ENCODE measurements at regions not wholly inside any gene's neighbourhood (a gene's known extent, or its start where the extent isn't known, plus 50 kb on each side); places are given as distances from the start of the nearest gene placed in this dataset.

GRCh38 chr14:85915711-85916110, 385.8 kb downstream of the FLRT2 start:
- ChIA-PET CTCF (no interaction called here), POLR2A (ENCODE audit: unreplicated experiment) (no interaction called here)
- intact Hi-C loops (cut with micrococcal nuclease) (no loop called here), in situ Hi-C loops (cut with MboI; ENCODE audit: low sequenced_read_pairs) (no loop called here), dilution Hi-C loops (cut with HindIII; ENCODE audit: low sequenced_read_pairs, unreplicated experiment) (no loop called here)
- no peak overlapping the region for H4K5ac ChIP-seq (ENCODE audit: low read depth, low read length)
- H3K9me1 ChIP-seq (ENCODE audit: insufficient read depth, low read length) = no peaks in the 10 kb centered on the region
- no peak overlapping the region for H3K4me3 ChIP-seq (ENCODE audit: insufficient read depth, low read depth, low read length)
- no peaks in the 10 kb centered on the region for H3K27me3 ChIP-seq (ENCODE audit: control insufficient read depth, insufficient read depth, low read length)
- H3K56ac ChIP-seq (ENCODE audit: extremely low read depth, insufficient read depth, low read length) = no peak overlapping the region
- H3K9ac ChIP-seq (ENCODE audit: low read depth, low read length) = no peak overlapping the region
- H3K4ac ChIP-seq (ENCODE audit: low read depth, low read length) = no peak overlapping the region
- H2BK5ac ChIP-seq (ENCODE audit: low read depth, low read length, poor library complexity, severe bottlenecking) = no peak overlapping the region
- no peak overlapping the region for H2AK9ac ChIP-seq (replicated peaks; ENCODE audit: low read depth, low read length, poor library complexity)
- no peak for TF ChIP-seq SMC3 (IDR thresholded peaks at IDR 0.05; ENCODE audit: low read depth, low read length)
- TF ChIP-seq FOS (IDR thresholded peaks at IDR 0.05; ENCODE audit: low read depth, low read length) = no peak
- TF ChIP-seq RCOR1 (IDR thresholded peaks at IDR 0.05; ENCODE audit: insufficient replicate concordance, low read length) = no peak
- no peak for ATAC-seq (ENCODE audit: low read depth)
- no peak overlapping the region for H2AFZ ChIP-seq (replicated peaks; ENCODE audit: low read length, poor library complexity)
- no peak overlapping the region for H2BK15ac ChIP-seq (ENCODE audit: low read depth, low read length)
- no peak overlapping the region for H3K4me2 ChIP-seq (ENCODE audit: low read depth, low read length)
- WGBS, 2 experiments (ENCODE audit: extremely low coverage in 2 of 2, insufficient read length in 1 of 2) = no CpG with 5 or more reads among the region's 2 CpGs
- H3K18ac ChIP-seq (ENCODE audit: low read depth, low read length) = no peak overlapping the region
- H2BK20ac ChIP-seq (ENCODE audit: low read depth, low read length) = no peak overlapping the region
- no peak for DNase-seq
- no peak overlapping the region for H4K91ac ChIP-seq (ENCODE audit: insufficient read depth, low read depth, low read length)
- H3K23ac ChIP-seq (ENCODE audit: low read depth, low read length) = no peak overlapping the region
- H3K79me1 ChIP-seq (ENCODE audit: low read depth in 1 of 2, low read length in 2 of 2) = no peaks in the 10 kb centered on the region
- H2BK120ac ChIP-seq (ENCODE audit: low read depth, low read length) = no peak overlapping the region
- no peaks in the 10 kb centered on the region for H3K36me3 ChIP-seq (ENCODE audit: control insufficient read depth, insufficient read depth, low read length)
- no peak overlapping the region for H2AK5ac ChIP-seq (ENCODE audit: low read depth, low read length)
- H4K8ac ChIP-seq (ENCODE audit: low read depth in 2 of 2, low read length in 2 of 2) = no peak overlapping the region
- H3K9me3 ChIP-seq (ENCODE audit: control insufficient read depth, insufficient read depth, low read length) = no peaks in the 10 kb centered on the region
- no peaks in the 10 kb centered on the region for H4K20me1 ChIP-seq (ENCODE audit: insufficient read depth, low read length)
- no peak overlapping the region for H3K27ac ChIP-seq (ENCODE audit: insufficient read depth, low read length)
- BruUV-seq (replicated peaks) = no TSS peak
- no peak overlapping the region for H3K14ac ChIP-seq (replicated peaks; ENCODE audit: low read depth, low read length)
- H3K4me1 ChIP-seq (ENCODE audit: control insufficient read depth, insufficient read depth, low read length) = no peaks in the 10 kb centered on the region

Data from IMR-90 (cell line).